DND-41 (cell line): ENCODE measurements at regions not wholly inside any gene's neighbourhood (a gene's known extent, or its start where the extent isn't known, plus 50 kb on each side); places are given as distances from the start of the nearest gene placed in this dataset.
"Not testable (repeated sequence)": the region's sequence is repeated elsewhere in the genome, so short reads cannot be mapped to it uniquely, and the experiment has no call there.

Source experiments
- ATAC-seq: fragments of 200-7000 bp; cut with Tn5 transposase; 3 replicates; pipeline ENCODE4 v1.9.1; 2021; ENCODE audit warnings: low read depth; ENCODE audit not compliant: insufficient read depth
- DNase-seq: peaks from one replicate; pipeline ENCODE4 v3.0.0-alpha.2; 2020
- H2AFZ ChIP-seq: 2 replicates; pipeline ENCODE4 v1.6.0; 2012; ENCODE audit warnings: low read depth, low read length
- H3K27ac ChIP-seq: 2 replicates; pipeline ENCODE4 v1.5.1; 2012; ENCODE audit warnings: low read length, inconsistent platforms
- H3K27me3 ChIP-seq: fragments of 200-600 bp; sonication (generic); 2 replicates; pipeline ENCODE4 v1.6.0; 2012; ENCODE audit warnings: low read length, mild to moderate bottlenecking, inconsistent platforms; ENCODE audit not compliant: insufficient read depth, poor library complexity
- H3K36me3 ChIP-seq: 2 replicates; pipeline ENCODE4 v1.5.1; 2012; ENCODE audit warnings: low read length, inconsistent platforms; ENCODE audit not compliant: insufficient read depth
- H3K4me1 ChIP-seq: 2 replicates; pipeline ENCODE4 v1.5.1; 2012; ENCODE audit warnings: mild to moderate bottlenecking, low read length; ENCODE audit not compliant: insufficient read depth
- H3K4me2 ChIP-seq: 2 replicates; pipeline ENCODE4 v1.6.0; 2012; ENCODE audit warnings: mild to moderate bottlenecking, moderate library complexity, low read length, inconsistent platforms; ENCODE audit not compliant: insufficient read depth
- H3K4me3 ChIP-seq, 2 experiments: fragments of 200-600 bp in 1 of 2; shearing (Covaris generic) in 1 of 2; 2 replicates each; pipeline ENCODE4 v1.5.1; 2012 to 2016; ENCODE audit warnings: inconsistent platforms in 2 of 2, low read length in 2 of 2, mild to moderate bottlenecking in 2 of 2, low read depth in 1 of 2, moderate library complexity in 1 of 2
- H3K79me2 ChIP-seq: 2 replicates; pipeline ENCODE4 v1.6.0; 2012; ENCODE audit warnings: low read length, inconsistent platforms; ENCODE audit not compliant: insufficient read depth
- H3K9ac ChIP-seq: 2 replicates; pipeline ENCODE4 v1.6.0; 2012; ENCODE audit warnings: low read depth, mild to moderate bottlenecking, inconsistent platforms, low read length, moderate library complexity
- H3K9me3 ChIP-seq: 2 replicates; pipeline ENCODE4 v1.5.1; 2012; ENCODE audit warnings: low read length, moderate library complexity, mild to moderate bottlenecking, inconsistent platforms; ENCODE audit not compliant: insufficient read depth, severe bottlenecking
- H4K20me1 ChIP-seq: 2 replicates; pipeline ENCODE4 v1.6.0; 2012; ENCODE audit warnings: low read length; ENCODE audit not compliant: insufficient read depth

- not testable (repeated sequence) for H2AFZ ChIP-seq, H3K9ac ChIP-seq, H3K36me3 ChIP-seq, H3K4me1 ChIP-seq, ATAC-seq, H3K4me3 ChIP-seq, H3K27me3 ChIP-seq, H3K79me2 ChIP-seq, H3K27ac ChIP-seq, H3K4me2 ChIP-seq, H4K20me1 ChIP-seq, H3K9me3 ChIP-seq, DNase-seq
These were observed 64.9 kb upstream of the LRPAP1 start for GRCh38 chr4:3596957-3597733.

GRCh38 chr4:3595627-3596291, 63.5 kb upstream of the LRPAP1 start:
- not testable (repeated sequence) for H3K9ac ChIP-seq, ATAC-seq, H3K79me2 ChIP-seq, H4K20me1 ChIP-seq, H3K4me1 ChIP-seq, H3K4me3 ChIP-seq, H3K36me3 ChIP-seq, H3K9me3 ChIP-seq, H3K4me2 ChIP-seq, H3K27ac ChIP-seq, H2AFZ ChIP-seq, DNase-seq, H3K27me3 ChIP-seq

- not testable (repeated sequence) for H4K20me1 ChIP-seq, H3K36me3 ChIP-seq, H3K9me3 ChIP-seq, H3K27ac ChIP-seq, H2AFZ ChIP-seq, H3K4me1 ChIP-seq, H3K4me3 ChIP-seq, DNase-seq, H3K79me2 ChIP-seq, H3K9ac ChIP-seq, H3K4me2 ChIP-seq, ATAC-seq, H3K27me3 ChIP-seq
These were observed 62.5 kb upstream of the LRPAP1 start for GRCh38 chr4:3594751-3595150.

GRCh38 chr4:3589946-3590924, 58.0 kb upstream of the LRPAP1 start:
- not testable (repeated sequence) for H3K9ac ChIP-seq, H4K20me1 ChIP-seq, H3K4me3 ChIP-seq, H3K36me3 ChIP-seq, H2AFZ ChIP-seq, H3K27ac ChIP-seq, H3K27me3 ChIP-seq, H3K4me2 ChIP-seq, H3K9me3 ChIP-seq, H3K4me1 ChIP-seq, DNase-seq, H3K79me2 ChIP-seq, ATAC-seq

GRCh38 chr4:3589379-3589778, 57.2 kb upstream of the LRPAP1 start:
- H3K4me3 ChIP-seq, H3K4me2 ChIP-seq, H2AFZ ChIP-seq, H3K9me3 ChIP-seq, DNase-seq, H3K79me2 ChIP-seq, H4K20me1 ChIP-seq, H3K4me1 ChIP-seq, H3K27me3 ChIP-seq, ATAC-seq, H3K27ac ChIP-seq, H3K9ac ChIP-seq, H3K36me3 ChIP-seq: not testable (repeated sequence)

GRCh38 chr4:3588517-3589194, 56.4 kb upstream of the LRPAP1 start:
- H3K4me2 ChIP-seq, H3K27me3 ChIP-seq, H3K36me3 ChIP-seq, H3K9ac ChIP-seq, DNase-seq, ATAC-seq, H3K4me3 ChIP-seq, H2AFZ ChIP-seq, H3K79me2 ChIP-seq, H3K4me1 ChIP-seq, H3K9me3 ChIP-seq, H4K20me1 ChIP-seq, H3K27ac ChIP-seq: not testable (repeated sequence)

- H3K9me3 ChIP-seq, H3K4me2 ChIP-seq, H3K4me1 ChIP-seq, H3K27ac ChIP-seq, H4K20me1 ChIP-seq, DNase-seq, H3K4me3 ChIP-seq, H3K36me3 ChIP-seq, ATAC-seq, H2AFZ ChIP-seq, H3K9ac ChIP-seq, H3K27me3 ChIP-seq, H3K79me2 ChIP-seq: not testable (repeated sequence)
These were observed 54.4 kb upstream of the LRPAP1 start for GRCh38 chr4:3586596-3586995.
